NCI-H1105 treated with DMSO at 0.1 percent for 48 hours (cell line): ENCODE measurements at regions not wholly inside any gene's neighbourhood (a gene's known extent, or its start where the extent isn't known, plus 50 kb on each side); places are given as distances from the start of the nearest gene placed in this dataset.
"Not testable (repeated sequence)": the region's sequence is repeated elsewhere in the genome, so short reads cannot be mapped to it uniquely, and the experiment has no call there.

Experiments
- DNase-seq: peaks from one replicate; lab custom pipeline; 2025; lab: John Stamatoyannopoulos, UW

DNA sequence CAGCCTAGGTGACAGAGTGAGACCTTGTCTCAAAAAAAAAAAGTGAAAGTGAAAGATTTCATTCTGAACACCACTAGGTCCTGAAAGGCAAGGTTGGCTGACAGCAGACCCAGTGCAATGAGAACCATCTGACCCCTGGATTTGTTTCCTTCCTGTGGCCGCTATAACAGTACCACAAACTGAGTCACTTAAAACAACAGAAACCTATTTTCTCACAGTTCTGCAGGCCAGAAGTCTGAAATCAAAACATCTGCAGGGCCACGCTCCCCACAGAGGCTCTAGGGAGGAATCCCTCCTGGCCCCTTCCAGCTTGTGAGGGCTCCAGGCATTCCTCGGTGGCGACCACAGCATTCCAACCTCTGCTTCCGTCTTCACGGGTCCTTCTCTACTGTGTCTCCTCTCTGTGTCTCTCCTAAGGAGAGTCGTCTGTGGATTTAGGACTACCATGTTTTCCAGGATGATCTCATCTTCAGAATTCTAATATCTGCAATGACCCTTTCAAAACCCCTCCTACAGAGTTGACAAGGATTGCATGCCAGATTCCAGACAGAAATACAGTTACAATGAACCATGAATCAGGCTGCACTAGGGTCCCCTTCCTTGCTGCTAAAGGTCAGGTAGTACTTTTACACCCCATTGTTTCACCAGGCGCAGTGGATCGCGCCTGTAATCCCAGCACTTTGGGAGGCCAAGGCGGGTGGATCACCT, 78.0 kb upstream of the ADGRL1 start:
- DNase-seq, result not testable (repeated sequence)

DNA sequence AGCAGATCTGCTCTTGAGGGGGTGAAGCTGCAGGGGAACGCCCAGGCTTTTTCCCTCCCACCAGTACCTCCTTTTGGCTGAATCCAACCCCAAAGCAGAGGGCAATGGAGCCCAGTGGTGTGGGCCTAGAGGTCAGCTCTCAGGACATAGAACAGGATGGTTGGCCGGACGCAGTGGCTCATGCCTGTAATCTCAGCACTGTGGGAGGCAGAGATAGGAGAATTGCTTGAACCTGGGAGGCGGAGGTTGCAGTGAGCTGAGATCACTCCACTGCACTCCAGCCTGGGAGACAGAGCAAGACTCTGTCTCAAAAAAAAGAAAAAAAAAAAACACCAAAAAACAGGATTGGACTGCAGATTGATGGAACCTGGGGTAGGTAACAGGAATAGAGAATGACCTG, 73.3 kb upstream of the ADGRL1 start:
- not testable (repeated sequence) for DNase-seq

DNA sequence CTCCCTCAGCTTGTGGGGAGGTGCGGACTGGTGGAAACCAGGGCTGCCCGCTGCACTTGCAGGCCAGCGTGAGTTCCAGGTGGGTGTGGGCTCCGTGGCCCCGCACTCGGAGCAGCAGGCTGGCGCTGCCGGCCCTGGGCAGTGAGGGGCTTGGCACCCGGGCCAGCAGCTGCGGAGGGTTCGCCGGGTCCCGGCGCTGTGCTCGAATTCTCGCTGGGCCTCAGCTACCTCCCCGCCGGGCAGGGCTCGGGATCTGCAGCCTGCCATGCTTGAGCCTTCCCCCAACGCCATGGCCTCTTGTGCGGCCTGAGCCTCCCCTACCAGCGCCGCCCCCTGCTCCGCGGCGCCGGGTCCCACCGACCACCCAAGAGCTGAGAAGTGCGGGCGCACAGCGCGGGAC, 71.6 kb upstream of the ADGRL1 start:
- DNase-seq, result no peak

DNA sequence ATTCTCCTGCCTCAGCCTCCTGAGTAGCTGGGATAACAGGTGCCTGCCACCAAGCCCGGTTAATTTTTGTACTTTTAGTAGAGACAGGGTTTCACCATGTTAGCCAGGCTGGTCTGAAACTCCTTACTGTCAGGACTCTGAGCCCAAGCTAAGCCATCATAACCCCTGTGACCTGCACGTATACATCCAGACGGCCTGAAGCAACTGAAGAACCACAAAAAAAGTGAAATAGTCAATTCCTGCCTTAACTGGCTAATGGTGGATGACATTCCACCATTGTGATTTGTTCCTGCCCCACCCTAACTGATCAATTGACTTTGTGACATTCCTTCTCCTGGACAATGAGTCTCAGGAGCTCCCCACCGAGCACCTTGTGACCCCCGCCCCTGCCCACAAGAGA, 69.9 kb upstream of the ADGRL1 start:
- not testable (repeated sequence) for DNase-seq

DNA sequence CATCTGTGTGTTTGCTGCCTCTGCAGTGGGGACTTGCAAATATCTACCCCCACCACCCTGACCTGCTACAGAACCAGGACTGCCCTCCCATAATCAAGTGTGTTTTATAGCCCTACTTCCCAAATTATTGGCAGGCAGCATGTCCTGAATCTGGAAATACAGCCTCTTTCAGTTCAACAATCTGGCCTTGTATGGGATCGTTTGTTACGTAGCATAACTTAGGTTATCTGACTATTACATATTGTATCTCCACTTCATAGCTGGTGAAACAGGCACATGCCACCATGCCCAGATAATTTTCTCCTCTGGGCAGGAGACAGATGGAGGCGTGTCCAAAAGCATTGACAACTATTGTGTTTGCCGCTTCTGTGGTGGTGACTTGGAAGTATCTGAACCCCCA, 66.7 kb upstream of the ADGRL1 start:
- DNase-seq, result no peak

DNA sequence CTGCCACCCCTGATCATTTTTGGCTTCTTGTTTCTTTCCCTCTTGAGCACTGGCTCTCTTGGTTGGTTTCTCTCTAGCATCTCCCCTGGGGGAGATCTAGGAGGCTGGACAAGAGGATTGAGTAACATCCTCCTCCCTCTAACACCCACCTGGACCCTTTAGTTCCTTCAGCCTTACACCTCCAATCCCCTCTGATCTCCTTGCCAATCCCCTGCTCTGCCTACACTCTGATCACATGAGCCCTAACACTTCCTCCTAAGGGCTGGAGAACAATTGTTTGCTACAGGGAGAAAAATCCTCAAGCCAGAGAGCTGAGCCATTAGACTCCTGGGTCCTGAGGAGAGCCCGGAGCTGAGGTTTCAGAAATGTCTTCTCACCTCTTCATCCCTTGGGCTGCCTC, 65.9 kb upstream of the ADGRL1 start:
- no peak for DNase-seq

DNA sequence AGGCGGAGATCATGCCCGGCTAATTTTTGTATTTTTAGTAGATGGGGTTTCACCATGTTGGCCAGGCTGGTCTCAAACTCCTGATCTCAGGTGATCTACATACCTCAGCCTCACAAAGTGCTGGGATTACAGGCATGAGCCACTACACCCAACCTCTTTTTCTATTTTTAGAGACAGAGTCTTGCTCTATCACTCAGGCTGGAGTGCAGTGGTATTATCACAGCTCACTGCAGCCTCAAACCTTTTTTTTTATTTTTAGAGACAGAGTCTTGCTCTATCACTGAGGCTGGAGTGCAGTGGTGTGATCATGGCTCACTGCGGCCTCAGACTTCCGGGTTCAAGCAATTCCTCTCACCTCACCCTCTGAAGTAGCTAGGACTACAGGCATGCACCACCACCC, 64.6 kb upstream of the ADGRL1 start:
- DNase-seq, result not testable (repeated sequence)

DNA sequence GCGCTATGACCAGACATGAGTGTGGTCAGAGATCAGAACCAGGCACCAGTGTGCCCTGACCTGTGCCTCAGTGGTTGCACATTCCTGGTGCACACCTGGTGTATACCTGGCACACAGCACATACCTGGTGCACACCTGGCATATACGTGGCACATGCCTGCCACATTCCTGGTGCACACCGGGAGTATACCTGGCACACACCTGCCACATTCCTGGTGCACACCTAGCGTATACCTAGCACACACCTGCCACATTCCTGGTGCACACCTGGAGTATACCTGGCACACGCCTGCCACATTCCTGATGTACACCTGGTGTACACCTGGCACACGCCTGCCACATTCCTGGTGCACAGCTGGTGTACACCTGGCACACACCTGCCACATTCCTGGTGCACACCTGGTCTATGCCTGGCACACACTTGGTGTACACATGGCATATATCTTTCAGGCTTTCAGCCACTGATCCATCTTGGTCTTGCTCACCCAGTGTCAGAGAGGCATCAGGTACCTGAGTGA, 61.3 kb upstream of the ADGRL1 start:
- no peak for DNase-seq

DNA sequence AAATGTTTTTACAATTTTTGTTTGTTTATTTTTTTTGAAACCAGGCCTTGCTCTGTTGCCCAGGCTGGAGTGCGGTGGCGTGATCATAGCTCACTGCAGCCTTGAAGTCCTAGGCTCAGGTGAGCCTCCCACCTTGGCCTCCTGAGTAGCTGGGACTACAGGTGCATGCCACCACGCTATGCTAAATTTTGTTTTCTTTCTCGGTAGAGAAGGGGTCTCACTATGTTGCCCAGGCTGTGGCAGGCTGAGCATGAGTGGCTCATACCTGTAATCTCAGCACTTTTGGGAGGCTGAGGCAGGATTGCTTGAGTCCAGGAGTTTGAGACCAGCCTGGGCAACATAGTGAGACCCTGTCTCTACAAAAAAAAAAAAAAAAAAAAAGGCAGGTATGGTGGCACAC, 60.2 kb upstream of the ADGRL1 start:
- DNase-seq, result not testable (repeated sequence)

DNA sequence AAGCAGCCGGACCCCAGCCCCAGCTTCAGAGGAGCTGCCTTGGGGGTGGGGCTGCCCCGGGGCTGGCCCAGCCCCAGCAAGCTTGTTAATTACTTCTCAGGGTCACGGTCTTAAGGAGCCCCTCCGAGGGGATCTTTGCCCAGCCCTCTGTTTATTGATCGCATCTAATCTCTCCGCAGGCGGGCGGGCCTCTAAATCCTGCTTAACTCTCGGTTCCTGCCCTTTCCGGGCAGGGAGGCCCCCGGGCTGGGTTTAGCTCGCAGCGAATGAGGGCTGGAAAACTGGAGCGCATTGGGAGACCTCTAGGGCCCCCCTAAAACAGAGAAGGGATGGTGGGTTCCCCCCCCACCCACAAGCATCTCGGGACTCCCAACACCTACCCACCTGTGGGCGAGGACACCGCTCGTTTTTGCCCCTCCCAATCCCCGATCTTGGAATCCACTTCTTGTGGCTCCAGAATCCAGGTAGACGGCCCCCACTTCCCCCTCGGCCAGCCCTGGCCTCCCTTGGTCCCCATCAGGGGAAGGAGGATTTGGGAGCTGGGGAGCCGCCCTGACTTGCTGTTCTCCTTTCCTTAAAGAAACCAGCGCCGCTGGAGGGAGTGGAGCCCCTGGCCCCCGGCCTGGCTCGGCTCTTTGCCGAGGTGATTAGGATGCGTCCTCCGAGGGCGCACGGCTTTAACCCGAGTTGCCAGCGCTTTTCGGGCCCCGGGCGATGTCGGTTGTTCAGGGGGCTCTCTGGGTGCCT, 59.5 kb upstream of the ADGRL1 start:
- DNase-seq, result no peak

DNA sequence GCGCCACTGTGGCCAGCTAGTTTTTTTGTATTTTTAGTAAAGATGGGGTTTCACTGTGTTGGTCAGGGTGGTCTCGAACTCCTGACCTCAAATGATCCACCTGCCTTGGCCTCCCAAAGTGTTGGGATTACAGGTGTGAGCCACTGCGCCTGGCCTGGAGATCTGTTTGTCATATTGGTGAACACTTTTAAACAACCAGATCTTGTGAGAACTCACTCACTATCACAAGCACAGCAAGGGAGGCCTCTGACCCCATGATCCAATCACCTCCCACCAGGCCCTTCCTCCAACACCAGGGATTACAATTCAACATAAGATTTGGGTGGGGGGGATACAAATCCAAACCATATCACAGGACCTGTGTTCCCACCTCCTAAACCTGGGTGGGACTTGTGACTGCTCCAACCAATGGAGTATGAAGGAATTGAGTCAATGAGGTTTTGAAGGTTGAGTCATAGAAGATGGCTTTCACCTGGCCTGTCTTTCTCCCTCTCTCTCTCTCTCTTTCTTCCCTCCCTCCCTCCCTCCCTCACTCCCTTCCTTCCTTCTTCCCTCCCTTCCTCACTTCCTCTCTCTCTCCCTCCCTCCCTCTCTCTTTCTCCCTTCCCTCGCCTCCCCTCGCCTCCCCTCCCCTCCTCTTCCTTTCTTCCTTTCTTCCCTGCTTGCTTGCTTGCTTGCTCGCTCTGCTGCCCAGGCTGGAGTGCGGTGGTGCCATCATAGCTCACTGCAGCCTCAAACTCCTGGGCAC, 50.1 kb upstream of the ADGRL1 start:
- DNase-seq, result not testable (repeated sequence)
